CD4-positive, alpha-beta T cell treated with Interferon alpha-2 for 1 hour (primary cell): ENCODE measurements at regions not wholly inside any gene's neighbourhood (a gene's known extent, or its start where the extent isn't known, plus 50 kb on each side); places are given as distances from the start of the nearest gene placed in this dataset.

Experiments used
- DNase-seq, 2 donors: peaks; one replicate each; pipeline ENCODE4 v3.0.0-alpha.2; 2020 to 2022

GRCh38 chr6:14966906-14967711 is 278.8 kb upstream of the JARID2 start:
- peak in 1 of 2 donors; percentile 7 for DNase-seq

GRCh38 chr6:14968056-14968637 is 277.7 kb upstream of the JARID2 start:
- no peak for DNase-seq

- DNase-seq: no peak
Measured at GRCh38 chr6:14969126-14969525, 276.7 kb upstream of the JARID2 start.

- no peak for DNase-seq
Measured at GRCh38 chr6:14972379-14973067, 273.3 kb upstream of the JARID2 start.

- DNase-seq: no peak
Measured at GRCh38 chr6:14974372-14974771, 271.5 kb upstream of the JARID2 start.

- no peak for DNase-seq
Measured at GRCh38 chr6:14974792-14975470, 270.9 kb upstream of the JARID2 start.

- DNase-seq: peak in 1 of 2 donors; percentile 13
Measured at GRCh38 chr6:14975471-14975817, 270.4 kb upstream of the JARID2 start.

GRCh38 chr6:14977747-14978382 is 268.0 kb upstream of the JARID2 start:
- DNase-seq: no peak

GRCh38 chr6:14981960-14982359 is 263.9 kb upstream of the JARID2 start:
- DNase-seq: no peak

- no peak for DNase-seq
Measured at GRCh38 chr6:14983599-14984518, 262.0 kb upstream of the JARID2 start.

GRCh38 chr6:14984519-14984853 is 261.4 kb upstream of the JARID2 start:
- DNase-seq: no peak

- no peak for DNase-seq
Measured at GRCh38 chr6:14985366-14985765, 260.5 kb upstream of the JARID2 start.

- no peak for DNase-seq
Measured at GRCh38 chr6:14986370-14986769, 259.5 kb upstream of the JARID2 start.

- DNase-seq: no peak
Measured at GRCh38 chr6:14987490-14987889, 258.4 kb upstream of the JARID2 start.

- DNase-seq: no peak
Measured at GRCh38 chr6:14992382-14992781, 253.5 kb upstream of the JARID2 start.

GRCh38 chr6:14995208-14995607 is 250.7 kb upstream of the JARID2 start:
- no peak for DNase-seq

- DNase-seq: no peak
Measured at GRCh38 chr6:14995966-14996602, 249.8 kb upstream of the JARID2 start.

GRCh38 chr6:14996892-14997291 is 249.0 kb upstream of the JARID2 start:
- no peak for DNase-seq

GRCh38 chr6:14997507-14997906 is 248.4 kb upstream of the JARID2 start:
- DNase-seq: no peak

GRCh38 chr6:14999106-14999505 is 246.8 kb upstream of the JARID2 start:
- DNase-seq: no peak

GRCh38 chr6:15001326-15001910 is 244.5 kb upstream of the JARID2 start:
- DNase-seq: no peak
